ENCODE measurements at regions not wholly inside any gene's neighbourhood (a gene's known extent, or its start where the extent isn't known, plus 50 kb on each side); places are given as distances from the start of the nearest gene placed in this dataset.
"Not testable (repeated sequence)": the region's sequence is repeated elsewhere in the genome, so short reads cannot be mapped to it uniquely, and the experiment has no call there.

DNA sequence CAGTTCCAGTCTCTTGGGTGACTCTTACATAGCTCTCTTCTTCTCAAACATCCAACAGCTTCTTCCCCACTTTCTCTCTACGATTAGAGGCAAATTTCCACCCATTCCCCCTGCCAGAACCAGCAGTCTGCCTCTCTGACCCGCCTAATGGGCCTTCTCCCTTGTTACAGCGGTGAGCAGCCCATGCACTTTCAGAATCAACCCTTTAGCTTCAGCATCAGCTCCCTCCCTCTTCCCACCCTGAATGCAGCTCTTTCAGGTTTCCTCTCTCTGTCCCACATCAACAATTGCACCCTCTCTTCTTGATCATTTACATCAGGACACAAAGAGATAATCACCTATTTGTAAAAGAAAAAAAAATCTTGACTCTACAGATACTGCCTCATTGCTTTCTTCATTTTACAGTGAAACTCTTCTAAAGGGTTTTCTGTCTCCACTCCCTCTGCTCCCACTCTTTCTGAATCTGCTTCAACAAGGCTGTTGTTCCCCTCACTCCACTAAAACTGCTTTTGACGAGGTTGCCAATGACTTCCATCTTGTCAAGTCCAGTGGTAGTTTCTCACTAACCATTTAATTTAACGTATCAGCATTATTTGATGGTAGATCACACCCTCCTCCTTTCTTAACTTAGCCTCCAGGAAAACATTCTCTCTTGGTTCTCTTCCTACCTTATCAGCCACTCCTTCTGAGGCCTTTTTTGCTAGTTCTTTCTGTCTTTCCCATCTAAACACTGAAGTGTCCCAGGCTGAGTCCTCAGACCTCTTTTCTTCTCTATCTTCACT, 106.6 kb downstream of the NPY start:
- H3K27me3 Mint-ChIP-seq (ENCODE audit: insufficient read depth, unreplicated experiment), result no peaks in the 10 kb centered on the region
- CTCF ChIA-PET, result interaction anchor here (0.6 to 2.5 kb wide), 5 partner anchors 9 to 270 kb away, joined by 3 to 11 read pairs (median 3); no protein-coding TSS in a partner anchor

GRCh38 chr7:24392774-24393173, 108.8 kb downstream of the NPY start:
- CTCF ChIA-PET, result interaction anchor here (2.5 kb wide), 1 partner anchor 11 kb away, joined by 11 read pairs; no protein-coding TSS in a partner anchor
- Mint-ChIP-seq H3K36me3 (ENCODE audit: insufficient read depth, unreplicated experiment) (no peaks in the 10 kb centered on the region), H3K27ac (ENCODE audit: low read depth, unreplicated experiment) (no peak overlapping the region), H3K9me3 (ENCODE audit: unreplicated experiment) (no peaks in the 10 kb centered on the region), H3K27me3 (ENCODE audit: insufficient read depth, unreplicated experiment) (no peaks in the 10 kb centered on the region), H3K4me3 (ENCODE audit: unreplicated experiment) (no peak overlapping the region), H3K4me1 (ENCODE audit: insufficient read depth, unreplicated experiment) (no peaks in the 10 kb centered on the region)
- POLR2A ChIA-PET, result no interaction called here
- TF ChIP-seq, protein P1, sequence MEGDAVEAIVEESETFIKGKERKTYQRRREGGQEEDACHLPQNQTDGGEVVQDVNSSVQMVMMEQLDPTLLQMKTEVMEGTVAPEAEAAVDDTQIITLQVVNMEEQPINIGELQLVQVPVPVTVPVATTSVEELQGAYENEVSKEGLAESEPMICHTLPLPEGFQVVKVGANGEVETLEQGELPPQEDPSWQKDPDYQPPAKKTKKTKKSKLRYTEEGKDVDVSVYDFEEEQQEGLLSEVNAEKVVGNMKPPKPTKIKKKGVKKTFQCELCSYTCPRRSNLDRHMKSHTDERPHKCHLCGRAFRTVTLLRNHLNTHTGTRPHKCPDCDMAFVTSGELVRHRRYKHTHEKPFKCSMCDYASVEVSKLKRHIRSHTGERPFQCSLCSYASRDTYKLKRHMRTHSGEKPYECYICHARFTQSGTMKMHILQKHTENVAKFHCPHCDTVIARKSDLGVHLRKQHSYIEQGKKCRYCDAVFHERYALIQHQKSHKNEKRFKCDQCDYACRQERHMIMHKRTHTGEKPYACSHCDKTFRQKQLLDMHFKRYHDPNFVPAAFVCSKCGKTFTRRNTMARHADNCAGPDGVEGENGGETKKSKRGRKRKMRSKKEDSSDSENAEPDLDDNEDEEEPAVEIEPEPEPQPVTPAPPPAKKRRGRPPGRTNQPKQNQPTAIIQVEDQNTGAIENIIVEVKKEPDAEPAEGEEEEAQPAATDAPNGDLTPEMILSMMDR (IDR thresholded peaks at IDR 0.05; ENCODE audit: unreplicated experiment), result no peak
- BruUV-seq (replicated peaks), result no TSS peak
- intact Hi-C loops (cut with micrococcal nuclease), result no loop called here
- no peak for DNase-seq (ENCODE audit: unreplicated experiment)

More for the DNA sequence above, 106.6 kb downstream of the NPY start:
- Mint-ChIP-seq H3K36me3 (ENCODE audit: insufficient read depth, unreplicated experiment) (no peaks in the 10 kb centered on the region), H3K4me1 (ENCODE audit: insufficient read depth, unreplicated experiment) (no peaks in the 10 kb centered on the region), H3K27ac (ENCODE audit: low read depth, unreplicated experiment) (no peak overlapping the region), H3K4me3 (ENCODE audit: unreplicated experiment) (no peak overlapping the region), H3K9me3 (ENCODE audit: unreplicated experiment) (no peaks in the 10 kb centered on the region)
- no TSS peak for BruUV-seq (replicated peaks)
- TF ChIP-seq, protein P1 (IDR thresholded peaks at IDR 0.05; ENCODE audit: unreplicated experiment), result no peak
- POLR2A ChIA-PET, result no interaction called here
- DNase-seq (ENCODE audit: unreplicated experiment), result no peak
- intact Hi-C loops (cut with micrococcal nuclease), result no loop called here

GRCh38 chr7:24395512-24395911, 111.5 kb downstream of the NPY start:
- POLR2A ChIA-PET, result interaction anchor here (0.5 kb wide), 1 partner anchor 225 kb away, joined by 3 read pairs; no protein-coding TSS in a partner anchor
- BruUV-seq (replicated peaks), result no TSS peak
- TF ChIP-seq, protein P1 (IDR thresholded peaks at IDR 0.05; ENCODE audit: unreplicated experiment), result no peak
- intact Hi-C loops (cut with micrococcal nuclease), result no loop called here
- DNase-seq (ENCODE audit: unreplicated experiment), result no peak
- no peaks in the 10 kb centered on the region for H3K36me3 Mint-ChIP-seq (ENCODE audit: insufficient read depth, unreplicated experiment)
- CTCF ChIA-PET, result interaction anchor here (1.7 kb wide), 1 partner anchor 13 kb away, joined by 5 read pairs; no protein-coding TSS in a partner anchor
- no peaks in the 10 kb centered on the region for H3K27me3 Mint-ChIP-seq (ENCODE audit: insufficient read depth, unreplicated experiment)
- no peaks in the 10 kb centered on the region for H3K9me3 Mint-ChIP-seq (ENCODE audit: unreplicated experiment)
- no peak overlapping the region for H3K27ac Mint-ChIP-seq (ENCODE audit: low read depth, unreplicated experiment)
- H3K4me1 Mint-ChIP-seq (ENCODE audit: insufficient read depth, unreplicated experiment), result peaks cover 9% of the 10 kb centered on the region
- no peak overlapping the region for H3K4me3 Mint-ChIP-seq (ENCODE audit: unreplicated experiment)

DNA sequence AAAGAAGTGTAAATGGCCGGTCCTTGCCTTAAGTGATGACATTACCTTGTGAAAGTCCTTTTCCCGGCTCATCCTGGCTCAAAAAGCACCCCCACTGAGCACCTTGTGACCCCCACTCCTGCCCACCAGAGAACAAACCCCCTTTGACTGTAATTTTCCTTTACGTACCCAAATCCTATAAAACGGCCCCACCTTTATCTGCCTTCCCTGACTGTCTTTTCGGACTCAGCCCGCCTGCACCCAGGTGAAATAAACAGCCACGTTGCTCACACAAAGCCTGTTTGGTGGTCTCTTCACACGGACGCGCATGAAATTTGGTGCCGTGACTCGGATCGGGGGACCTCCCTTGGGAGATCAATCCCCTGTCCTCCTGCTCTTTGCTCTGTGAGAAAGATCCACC, 112.4 kb downstream of the NPY start:
- H3K4me1 Mint-ChIP-seq (ENCODE audit: insufficient read depth, unreplicated experiment); H3K27ac Mint-ChIP-seq (ENCODE audit: low read depth, unreplicated experiment); BruUV-seq (replicated peaks); intact Hi-C loops (cut with micrococcal nuclease); POLR2A ChIA-PET; DNase-seq (ENCODE audit: unreplicated experiment); CTCF ChIA-PET; H3K9me3 Mint-ChIP-seq (ENCODE audit: unreplicated experiment); H3K4me3 Mint-ChIP-seq (ENCODE audit: unreplicated experiment); H3K27me3 Mint-ChIP-seq (ENCODE audit: insufficient read depth, unreplicated experiment); H3K36me3 Mint-ChIP-seq (ENCODE audit: insufficient read depth, unreplicated experiment): not testable (repeated sequence)

All from MCF 10A (cell line).